ENCODE measurements at regions not wholly inside any gene's neighbourhood (a gene's known extent, or its start where the extent isn't known, plus 50 kb on each side); places are given as distances from the start of the nearest gene placed in this dataset.
"Not testable (repeated sequence)": the region's sequence is repeated elsewhere in the genome, so short reads cannot be mapped to it uniquely, and the experiment has no call there.

DNA sequence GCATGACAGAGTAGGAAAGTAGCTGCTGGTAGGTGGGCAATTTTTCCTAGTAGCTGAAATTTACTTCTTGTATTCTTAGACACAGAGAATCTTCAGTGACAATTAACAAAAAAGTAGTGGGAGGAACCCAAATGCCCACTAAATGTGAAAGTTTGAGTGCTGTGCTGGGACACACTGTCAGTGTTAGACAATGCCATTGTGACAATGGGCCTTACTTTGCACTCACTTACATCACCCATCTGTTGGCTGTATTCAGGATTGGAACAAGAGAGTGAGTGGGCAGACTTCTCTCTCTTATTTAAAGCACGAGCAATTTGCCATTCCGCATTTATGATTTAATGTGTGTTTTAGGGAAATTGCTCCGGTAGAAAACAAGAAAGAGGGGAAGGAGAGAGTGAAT is 662.5 kb downstream of the CBLN4 start:
- Histone ChIP-seq H3K36me3 (no peaks in the 10 kb centered on the region), H3K27me3 (replicated peaks; ENCODE audit: insufficient read depth) (no peaks in the 10 kb centered on the region), H3K4me3 (no peak overlapping the region), H3K9me3 (no peaks in the 10 kb centered on the region), H3K27ac (no peak overlapping the region), H3K4me1 (ENCODE audit: control insufficient read depth in 1 of 2, low read depth in 2 of 2) (no peaks in the 10 kb centered on the region)
- ATAC-seq (ENCODE audit: insufficient number of reproducible peaks, low FRiP score, low read depth) (no peak), DNase-seq (ENCODE audit: low spot score) (no peak)
- no peak for TF ChIP-seq CTCF (IDR thresholded peaks at IDR 0.05)

GRCh38 chr20:55333798-55334197 is 671.5 kb downstream of the CBLN4 start:
- DNase-seq (ENCODE audit: low spot score) (no peak), ATAC-seq (ENCODE audit: insufficient number of reproducible peaks, low FRiP score, low read depth) (no peak)
- no peaks in the 10 kb centered on the region for H3K9me3 ChIP-seq
- H3K4me1 ChIP-seq (ENCODE audit: control insufficient read depth in 1 of 2, low read depth in 2 of 2) = no peaks in the 10 kb centered on the region
- no peak overlapping the region for H3K27ac ChIP-seq
- no peak overlapping the region for H3K4me3 ChIP-seq
- H3K27me3 ChIP-seq (replicated peaks; ENCODE audit: insufficient read depth) = no peaks in the 10 kb centered on the region
- no peaks in the 10 kb centered on the region for H3K36me3 ChIP-seq
- no peak for TF ChIP-seq CTCF (IDR thresholded peaks at IDR 0.05)

DNA sequence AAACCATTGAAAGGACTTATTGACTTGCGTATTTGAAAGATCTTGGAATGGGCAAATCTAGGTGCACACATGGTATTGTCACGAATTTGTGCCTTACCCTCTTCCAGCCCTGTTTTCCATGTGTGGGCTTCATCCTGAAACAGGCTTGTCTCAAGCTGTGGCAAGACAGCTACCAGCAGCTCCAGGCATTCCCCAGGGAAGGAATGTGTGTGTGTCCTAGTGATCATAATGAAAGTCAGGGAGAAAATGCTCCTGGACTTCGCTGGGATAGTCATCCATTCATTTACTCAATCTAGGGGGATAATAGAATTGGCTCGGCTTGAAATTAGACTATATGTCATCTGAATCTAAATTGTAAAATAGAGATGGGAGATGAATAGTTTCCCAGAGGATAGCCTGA is 676.2 kb downstream of the CBLN4 start:
- no peak for DNase-seq (ENCODE audit: low spot score)
- no peak for TF ChIP-seq CTCF (IDR thresholded peaks at IDR 0.05)
- H3K4me1 ChIP-seq (ENCODE audit: control insufficient read depth in 1 of 2, low read depth in 2 of 2) = no peaks in the 10 kb centered on the region
- no peak overlapping the region for H3K4me3 ChIP-seq
- ATAC-seq (ENCODE audit: insufficient number of reproducible peaks, low FRiP score, low read depth) = no peak
- no peaks in the 10 kb centered on the region for H3K27me3 ChIP-seq (replicated peaks; ENCODE audit: insufficient read depth)
- no peaks in the 10 kb centered on the region for H3K9me3 ChIP-seq
- no peaks in the 10 kb centered on the region for H3K36me3 ChIP-seq
- H3K27ac ChIP-seq = no peak overlapping the region

DNA sequence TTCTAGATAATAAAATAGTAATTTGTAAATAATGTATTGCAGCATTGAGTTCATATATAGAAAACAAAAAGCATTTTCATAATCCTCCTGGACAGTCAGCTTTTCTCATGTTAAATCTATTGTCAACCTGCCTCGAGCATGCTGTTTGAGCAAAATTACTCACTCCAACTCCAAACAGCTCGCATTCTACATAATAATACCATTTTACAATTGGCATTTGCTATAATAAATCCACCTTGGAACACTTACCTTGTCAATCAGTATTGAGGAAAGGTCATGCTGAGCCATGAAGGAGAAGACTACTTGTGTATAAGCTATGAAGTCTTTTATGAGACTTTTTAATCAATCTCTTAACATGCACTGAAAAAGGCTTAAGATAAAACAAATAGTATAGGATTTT is 682.6 kb downstream of the CBLN4 start:
- no peaks in the 10 kb centered on the region for H3K4me1 ChIP-seq (ENCODE audit: control insufficient read depth in 1 of 2, low read depth in 2 of 2)
- H3K27ac ChIP-seq = no peak overlapping the region
- H3K36me3 ChIP-seq = no peaks in the 10 kb centered on the region
- H3K9me3 ChIP-seq = no peaks in the 10 kb centered on the region
- no peaks in the 10 kb centered on the region for H3K27me3 ChIP-seq (replicated peaks; ENCODE audit: insufficient read depth)
- no peak for ATAC-seq (ENCODE audit: insufficient number of reproducible peaks, low FRiP score, low read depth)
- no peak for DNase-seq (ENCODE audit: low spot score)
- no peak for TF ChIP-seq CTCF (IDR thresholded peaks at IDR 0.05)
- no peak overlapping the region for H3K4me3 ChIP-seq

GRCh38 chr20:55316753-55317152 is 688.6 kb downstream of the CBLN4 start:
- Histone ChIP-seq H3K4me1 (ENCODE audit: control insufficient read depth in 1 of 2, low read depth in 2 of 2) (no peaks in the 10 kb centered on the region), H3K27me3 (replicated peaks; ENCODE audit: insufficient read depth) (no peaks in the 10 kb centered on the region), H3K36me3 (no peaks in the 10 kb centered on the region), H3K27ac (no peak overlapping the region), H3K9me3 (no peaks in the 10 kb centered on the region), H3K4me3 (no peak overlapping the region)
- DNase-seq (ENCODE audit: low spot score) (no peak), ATAC-seq (ENCODE audit: insufficient number of reproducible peaks, low FRiP score, low read depth) (no peak)
- no peak for TF ChIP-seq CTCF (IDR thresholded peaks at IDR 0.05)

- H3K4me3 ChIP-seq; H3K27me3 ChIP-seq (replicated peaks; ENCODE audit: insufficient read depth); DNase-seq (ENCODE audit: low spot score); ATAC-seq (ENCODE audit: insufficient number of reproducible peaks, low FRiP score, low read depth); H3K36me3 ChIP-seq; H3K27ac ChIP-seq; H3K9me3 ChIP-seq; H3K4me1 ChIP-seq (ENCODE audit: control insufficient read depth in 1 of 2, low read depth in 2 of 2): not testable (repeated sequence)
Measured at GRCh38 chr20:55310844-55311243, 694.5 kb downstream of the CBLN4 start.
